ENCODE measurements at regions not wholly inside any gene's neighbourhood (a gene's known extent, or its start where the extent isn't known, plus 50 kb on each side); places are given as distances from the start of the nearest gene placed in this dataset.

- DNase-seq (ENCODE audit: low spot score), result no peak
Observed at GRCh38 chr4:176902710-176903323, 110.1 kb upstream of the VEGFC start.

- no peak for DNase-seq (ENCODE audit: low spot score)
Observed at GRCh38 chr4:176906709-176907108, 114.0 kb upstream of the VEGFC start.

GRCh38 chr4:176910646-176911045 is 117.9 kb upstream of the VEGFC start:
- no peak for DNase-seq (ENCODE audit: low spot score)

GRCh38 chr4:176919631-176920030 is 126.9 kb upstream of the VEGFC start:
- DNase-seq (ENCODE audit: low spot score), result no peak

GRCh38 chr4:176920694-176921093 is 128.0 kb upstream of the VEGFC start:
- no peak for DNase-seq (ENCODE audit: low spot score)

GRCh38 chr4:176921256-176921655 is 128.5 kb upstream of the VEGFC start:
- no peak for DNase-seq (ENCODE audit: low spot score)

- no peak for DNase-seq (ENCODE audit: low spot score)
Observed at GRCh38 chr4:176924238-176924637, 131.5 kb upstream of the VEGFC start.

- no peak for DNase-seq (ENCODE audit: low spot score)
Observed at GRCh38 chr4:176925962-176926361, 133.2 kb upstream of the VEGFC start.

GRCh38 chr4:176927117-176927516 is 134.4 kb upstream of the VEGFC start:
- DNase-seq (ENCODE audit: low spot score), result no peak

- DNase-seq (ENCODE audit: low spot score), result no peak
Observed at GRCh38 chr4:176927664-176928063, 134.9 kb upstream of the VEGFC start.

GRCh38 chr4:176939445-176939844 is 146.7 kb upstream of the VEGFC start:
- no peak for DNase-seq (ENCODE audit: low spot score)

GRCh38 chr4:176945334-176945733 is 152.6 kb upstream of the VEGFC start:
- DNase-seq (ENCODE audit: low spot score), result no peak

GRCh38 chr4:176949029-176949428 is 156.3 kb upstream of the VEGFC start:
- no peak for DNase-seq (ENCODE audit: low spot score)

- no peak for DNase-seq (ENCODE audit: low spot score)
Observed at GRCh38 chr4:176953021-176953420, 160.3 kb upstream of the VEGFC start.

GRCh38 chr4:176957353-176958118 is 164.8 kb upstream of the VEGFC start:
- no peak for DNase-seq (ENCODE audit: low spot score)

GRCh38 chr4:176959980-176960379 is 167.3 kb upstream of the VEGFC start:
- no peak for DNase-seq (ENCODE audit: low spot score)

- no peak for DNase-seq (ENCODE audit: low spot score)
Observed at GRCh38 chr4:176963121-176963520, 170.4 kb upstream of the VEGFC start.

- no peak for DNase-seq (ENCODE audit: low spot score)
Observed at GRCh38 chr4:176964116-176964691, 171.5 kb upstream of the VEGFC start.

- DNase-seq (ENCODE audit: low spot score), result no peak
Observed at GRCh38 chr4:176967586-176967985, 174.9 kb upstream of the VEGFC start.

- no peak for DNase-seq (ENCODE audit: low spot score)
Observed at GRCh38 chr4:176968094-176968493, 175.4 kb upstream of the VEGFC start.

GRCh38 chr4:176969011-176969410 is 176.3 kb upstream of the VEGFC start:
- DNase-seq (ENCODE audit: low spot score), result no peak

- DNase-seq (ENCODE audit: low spot score), result no peak
Observed at GRCh38 chr4:176970853-176971252, 178.1 kb upstream of the VEGFC start.

GRCh38 chr4:176971576-176972115 is 178.9 kb upstream of the VEGFC start:
- no peak for DNase-seq (ENCODE audit: low spot score)

All from globus pallidus (tissue), 1 donor.